ENCODE measurements at regions not wholly inside any gene's neighbourhood (a gene's known extent, or its start where the extent isn't known, plus 50 kb on each side); places are given as distances from the start of the nearest gene placed in this dataset.
"Not testable (repeated sequence)": the region's sequence is repeated elsewhere in the genome, so short reads cannot be mapped to it uniquely, and the experiment has no call there.

DNA sequence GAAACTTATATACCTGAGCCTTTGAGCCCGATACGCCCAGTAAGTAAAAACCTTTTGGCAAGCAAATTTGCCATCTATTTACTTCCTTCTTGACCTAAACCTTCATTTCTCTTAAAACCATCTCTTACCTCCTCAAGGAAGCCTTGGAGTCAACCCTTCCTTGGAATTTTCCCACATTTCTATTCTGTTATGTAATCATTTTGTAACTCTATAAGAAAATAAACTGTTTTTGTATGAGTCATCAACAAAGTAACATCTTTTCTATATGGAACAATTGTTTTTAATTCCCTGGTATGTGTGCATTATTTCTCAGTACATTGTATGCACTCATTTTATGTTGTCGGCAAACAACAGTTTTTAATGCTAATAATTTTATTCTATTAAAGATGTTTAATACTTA, 162.0 kb downstream of the TEX36 start:
- no peak overlapping the region for H3K4me3 ChIP-seq (ENCODE audit: low read depth, low read length)
- TF ChIP-seq, protein P1, sequence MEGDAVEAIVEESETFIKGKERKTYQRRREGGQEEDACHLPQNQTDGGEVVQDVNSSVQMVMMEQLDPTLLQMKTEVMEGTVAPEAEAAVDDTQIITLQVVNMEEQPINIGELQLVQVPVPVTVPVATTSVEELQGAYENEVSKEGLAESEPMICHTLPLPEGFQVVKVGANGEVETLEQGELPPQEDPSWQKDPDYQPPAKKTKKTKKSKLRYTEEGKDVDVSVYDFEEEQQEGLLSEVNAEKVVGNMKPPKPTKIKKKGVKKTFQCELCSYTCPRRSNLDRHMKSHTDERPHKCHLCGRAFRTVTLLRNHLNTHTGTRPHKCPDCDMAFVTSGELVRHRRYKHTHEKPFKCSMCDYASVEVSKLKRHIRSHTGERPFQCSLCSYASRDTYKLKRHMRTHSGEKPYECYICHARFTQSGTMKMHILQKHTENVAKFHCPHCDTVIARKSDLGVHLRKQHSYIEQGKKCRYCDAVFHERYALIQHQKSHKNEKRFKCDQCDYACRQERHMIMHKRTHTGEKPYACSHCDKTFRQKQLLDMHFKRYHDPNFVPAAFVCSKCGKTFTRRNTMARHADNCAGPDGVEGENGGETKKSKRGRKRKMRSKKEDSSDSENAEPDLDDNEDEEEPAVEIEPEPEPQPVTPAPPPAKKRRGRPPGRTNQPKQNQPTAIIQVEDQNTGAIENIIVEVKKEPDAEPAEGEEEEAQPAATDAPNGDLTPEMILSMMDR (IDR thresholded peaks at IDR 0.05; ENCODE audit: insufficient read depth, low read depth, low read length, missing control alignments), result no peak
- no peak for DNase-seq (ENCODE audit: low read depth)

DNA sequence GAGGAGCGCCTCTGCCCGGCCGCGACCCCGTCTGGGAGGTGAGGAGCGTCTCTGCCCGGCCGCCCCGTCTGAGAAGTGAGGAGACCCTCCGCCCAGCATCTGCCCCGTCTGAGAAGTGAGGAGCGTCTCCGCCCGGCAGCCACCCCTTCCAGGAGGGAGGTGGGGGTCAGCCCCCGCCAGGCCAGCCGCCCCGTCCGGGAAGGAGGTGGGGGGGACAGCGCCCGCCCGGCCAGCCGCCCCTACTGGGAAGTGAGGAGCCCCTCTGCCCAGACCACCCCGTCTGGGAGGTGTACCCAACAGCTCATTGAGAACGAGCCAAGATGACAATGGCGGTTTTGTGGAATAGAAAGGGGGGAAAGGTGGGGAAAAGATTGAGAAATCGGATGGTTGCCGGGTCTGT, 164.6 kb downstream of the TEX36 start:
- not testable (repeated sequence) for H3K4me3 ChIP-seq (ENCODE audit: low read depth, low read length); DNase-seq (ENCODE audit: low read depth)

DNA sequence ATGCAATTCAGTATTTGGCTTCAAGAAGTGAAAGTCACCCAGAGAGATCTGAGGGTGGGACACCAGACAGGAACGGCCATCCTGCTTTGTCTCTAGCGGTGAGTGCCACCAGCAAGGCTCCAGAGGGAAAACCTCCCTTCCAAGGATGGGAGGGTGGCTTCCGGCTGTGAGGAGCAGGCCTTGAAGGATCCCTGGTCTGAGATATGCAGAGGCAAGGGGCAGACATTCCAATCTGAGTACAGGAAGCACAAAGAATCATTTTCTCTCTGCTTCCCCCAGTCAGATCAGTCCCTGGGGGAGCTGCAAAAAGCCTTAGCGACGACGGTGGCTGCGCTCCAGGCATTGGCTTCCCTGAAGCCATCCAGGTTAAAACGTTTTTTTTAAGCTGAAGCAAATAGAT, 167.4 kb downstream of the TEX36 start:
- DNase-seq (ENCODE audit: low read depth), result no peak
- TF ChIP-seq, protein P1 (IDR thresholded peaks at IDR 0.05; ENCODE audit: insufficient read depth, low read depth, low read length, missing control alignments), result no peak
- H3K4me3 ChIP-seq (ENCODE audit: low read depth, low read length), result no peak overlapping the region

DNA sequence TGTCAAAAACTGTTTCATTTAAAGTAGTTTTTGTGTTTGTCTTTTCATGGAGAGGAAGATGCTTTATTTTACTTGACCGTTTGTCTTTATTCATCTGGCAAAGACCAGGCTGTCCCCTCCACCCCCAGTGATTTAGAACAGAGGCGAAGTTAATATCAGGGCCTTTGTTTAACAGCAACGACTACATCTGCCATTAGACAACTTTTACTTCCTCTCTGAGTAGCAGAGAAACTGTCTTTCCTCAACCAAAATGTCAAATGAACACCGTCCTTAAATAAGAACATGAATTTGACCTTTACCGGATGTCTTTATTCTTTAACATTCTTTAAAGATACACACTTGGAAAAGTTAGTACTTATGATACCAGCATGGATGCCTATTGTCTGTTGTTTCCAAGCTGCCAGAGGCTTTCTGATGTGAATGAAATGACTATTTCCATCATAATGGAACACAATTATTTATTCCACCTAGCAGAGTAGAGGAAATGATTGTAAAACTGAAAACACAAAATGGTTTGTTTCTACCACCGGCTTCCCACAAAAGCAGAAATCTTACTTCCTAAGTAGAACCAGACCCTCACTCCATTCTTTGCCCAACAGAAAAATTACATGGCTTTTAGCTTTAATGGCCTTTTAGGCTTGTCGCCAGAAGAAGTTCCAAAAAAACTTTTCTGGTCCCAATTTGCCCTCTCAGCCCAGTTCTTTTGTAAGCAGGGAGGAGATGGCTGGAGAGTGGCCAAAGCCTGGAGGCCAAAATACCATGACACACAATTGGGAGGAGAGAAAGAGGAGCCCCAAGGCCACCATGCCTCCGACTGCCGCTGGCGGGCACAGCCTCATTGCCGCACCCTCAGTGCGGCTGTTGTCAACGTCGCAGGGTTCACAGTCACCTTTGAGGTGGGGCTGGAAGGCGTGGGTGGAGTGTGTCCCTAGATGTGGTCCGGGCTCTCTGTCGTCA, 168.5 kb downstream of the TEX36 start:
- DNase-seq (ENCODE audit: low read depth), result no peak
- TF ChIP-seq, protein P1 (IDR thresholded peaks at IDR 0.05; ENCODE audit: insufficient read depth, low read depth, low read length, missing control alignments), result no peak
- no peak overlapping the region for H3K4me3 ChIP-seq (ENCODE audit: low read depth, low read length)

DNA sequence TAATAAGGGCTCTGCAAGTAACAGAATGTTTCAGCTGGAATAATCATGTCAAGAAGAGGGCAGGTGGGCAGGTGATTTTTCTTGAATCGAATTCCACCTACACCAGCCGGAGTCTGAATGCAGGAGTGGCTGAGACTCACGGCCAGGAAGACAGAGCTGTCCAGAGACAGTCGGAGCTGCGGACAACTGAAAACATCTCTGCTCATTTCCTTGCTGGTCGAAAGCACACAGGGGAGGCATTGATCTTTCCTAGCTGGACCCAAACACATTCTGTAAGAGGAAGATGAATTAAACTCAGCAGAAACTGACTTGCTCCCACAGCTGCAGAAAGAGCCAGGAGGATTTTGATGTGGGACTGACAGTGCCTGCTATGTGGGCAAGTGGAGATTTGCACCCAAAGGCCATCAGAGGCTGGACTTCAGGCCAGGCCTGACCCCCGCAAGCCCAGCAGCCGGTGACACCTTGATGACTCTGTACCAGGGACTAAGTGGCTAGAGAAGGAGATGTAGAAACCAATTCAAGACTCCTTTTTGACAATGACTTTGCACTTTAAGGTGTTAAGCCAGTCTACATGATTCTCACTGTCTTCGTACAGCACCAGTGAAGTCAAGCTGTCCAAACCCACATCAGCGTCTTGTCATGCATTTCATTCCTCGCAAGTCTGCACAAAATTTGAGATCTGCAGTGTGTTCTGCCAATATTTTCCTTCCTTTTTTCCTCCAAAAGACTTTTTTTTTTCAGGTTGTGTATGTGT, 169.4 kb downstream of the TEX36 start:
- TF ChIP-seq, protein P1 (IDR thresholded peaks at IDR 0.05; ENCODE audit: insufficient read depth, low read depth, low read length, missing control alignments), result no peak

DNA sequence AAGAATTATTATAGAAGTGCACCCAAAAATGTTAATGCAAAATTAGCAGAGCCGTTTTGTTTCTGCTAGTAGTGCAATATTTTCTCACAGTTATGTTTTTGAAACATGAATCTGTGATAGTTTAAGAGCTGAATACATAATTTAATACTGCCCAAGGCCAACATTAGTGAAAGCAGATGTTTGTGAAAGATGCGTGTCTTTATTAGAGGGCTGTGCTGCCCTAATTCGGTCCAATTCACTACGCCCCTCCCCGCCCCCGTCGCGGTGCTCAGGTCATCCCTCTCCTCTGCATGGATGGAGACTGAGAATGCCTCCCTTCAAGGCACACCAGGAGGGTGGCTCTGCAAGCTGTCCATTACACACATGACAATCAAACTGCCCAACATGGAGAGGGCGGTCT, 172.0 kb downstream of the TEX36 start:
- no peak for DNase-seq (ENCODE audit: low read depth)
- no peak overlapping the region for H3K4me3 ChIP-seq (ENCODE audit: low read depth, low read length)
- TF ChIP-seq, protein P1 (IDR thresholded peaks at IDR 0.05; ENCODE audit: insufficient read depth, low read depth, low read length, missing control alignments), result no peak

More for the DNA sequence above, 169.4 kb downstream of the TEX36 start:
- no peak for DNase-seq (ENCODE audit: low read depth)
- no peak overlapping the region for H3K4me3 ChIP-seq (ENCODE audit: low read depth, low read length)

DNA sequence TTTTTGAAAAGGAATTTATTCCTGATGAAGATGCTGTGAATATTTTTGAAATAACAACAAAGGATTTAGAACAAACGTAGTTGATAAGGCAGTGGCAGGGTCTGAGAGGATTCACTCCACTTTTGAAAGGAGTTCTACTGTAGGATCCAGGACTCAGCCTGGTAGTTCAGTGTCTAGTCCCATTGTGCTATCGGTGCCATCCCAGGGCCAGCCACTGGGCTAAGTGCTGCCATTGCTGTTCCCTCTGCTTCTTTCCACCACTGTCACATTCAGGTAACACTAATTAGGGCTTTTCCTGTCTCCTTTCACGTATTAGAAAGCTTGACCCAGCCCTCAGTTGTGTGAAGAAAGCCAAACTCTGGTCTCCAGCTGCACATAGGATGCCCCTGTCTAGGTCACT, 177.3 kb downstream of the TEX36 start:
- DNase-seq (ENCODE audit: low read depth), result no peak
- TF ChIP-seq, protein P1 (IDR thresholded peaks at IDR 0.05; ENCODE audit: insufficient read depth, low read depth, low read length, missing control alignments), result no peak
- no peak overlapping the region for H3K4me3 ChIP-seq (ENCODE audit: low read depth, low read length)

Measured in GM12865 (cell line).